HEK293T (cell line): ENCODE measurements at regions not wholly inside any gene's neighbourhood (a gene's known extent, or its start where the extent isn't known, plus 50 kb on each side); places are given as distances from the start of the nearest gene placed in this dataset.

Experiments
- ARNT ChIP-seq: fragments of 450-650 bp; IDR thresholded peaks from 2 replicates; pipeline ENCODE4 v1.6.1; 2017; ENCODE audit warnings: mild to moderate bottlenecking
- BHLHE40 ChIP-seq: fragments of 450-650 bp; IDR thresholded peaks from 2 replicates; pipeline ENCODE4 v1.6.1; 2016; ENCODE audit warnings: mild to moderate bottlenecking, moderate library complexity, borderline replicate concordance
- CTBP1 ChIP-seq: fragments of 450-650 bp; IDR thresholded peaks from 2 replicates; pipeline ENCODE4 v1.6.1; 2016; ENCODE audit warnings: borderline replicate concordance
- ELF4 ChIP-seq: fragments of 450-650 bp; IDR thresholded peaks from 2 replicates; pipeline ENCODE4 v1.6.1; 2017; ENCODE audit warnings: antibody characterized with exemption
- FOXA1 ChIP-seq: fragments of 450-650 bp; IDR thresholded peaks from 2 replicates; pipeline ENCODE4 v1.6.1; 2016; ENCODE audit warnings: mild to moderate bottlenecking
- FOXK2 ChIP-seq: fragments of 450-650 bp; IDR thresholded peaks from 2 replicates; pipeline ENCODE4 v1.6.1; 2016; ENCODE audit warnings: mild to moderate bottlenecking
- HDGF ChIP-seq: fragments of 450-650 bp; IDR thresholded peaks from 2 replicates; pipeline ENCODE4 v1.6.1; 2017; ENCODE audit warnings: antibody characterized with exemption, borderline replicate concordance
- LEF1 ChIP-seq: fragments of 450-650 bp; IDR thresholded peaks from 2 replicates; pipeline ENCODE4 v1.6.1; 2017; ENCODE audit warnings: mild to moderate bottlenecking, borderline replicate concordance
- NFRKB ChIP-seq: fragments of 450-650 bp; IDR thresholded peaks from 2 replicates; pipeline ENCODE4 v1.6.1; 2016; ENCODE audit warnings: mild to moderate bottlenecking, moderate library complexity
- PKNOX1 ChIP-seq: fragments of 450-650 bp; IDR thresholded peaks from 2 replicates; pipeline ENCODE4 v1.6.1; 2016
- SP1 ChIP-seq: fragments of 450-650 bp; IDR thresholded peaks from 2 replicates; pipeline ENCODE4 v1.6.1; 2017
- SUZ12 ChIP-seq: fragments of 450-650 bp; IDR thresholded peaks from 2 replicates; pipeline ENCODE4 v1.6.1; 2016; ENCODE audit warnings: mild to moderate bottlenecking
- TARDBP ChIP-seq: fragments of 450-650 bp; IDR thresholded peaks from 2 replicates; pipeline ENCODE4 v1.6.1; 2016
- ZNF384 ChIP-seq: fragments of 450-650 bp; IDR thresholded peaks from 2 replicates; pipeline ENCODE4 v1.6.1; 2016

GRCh38 chr16:72679856-72680255 is 368.1 kb downstream of the ZFHX3 start:
- TF ChIP-seq ZNF384: no peak
- TF ChIP-seq BHLHE40: no peak
- TF ChIP-seq LEF1: no peak
- no peak for TF ChIP-seq CTBP1
- no peak for TF ChIP-seq FOXA1
- no peak for TF ChIP-seq SP1
- TF ChIP-seq TARDBP: no peak
- no peak for TF ChIP-seq HDGF
- TF ChIP-seq ARNT: no peak
- TF ChIP-seq SUZ12: no peak
- no peak for TF ChIP-seq ELF4
- no peak for TF ChIP-seq PKNOX1
- TF ChIP-seq NFRKB: no peak
- TF ChIP-seq FOXK2: no peak
